ENCODE measurements at regions not wholly inside any gene's neighbourhood (a gene's known extent, or its start where the extent isn't known, plus 50 kb on each side); places are given as distances from the start of the nearest gene placed in this dataset.
"Not testable (repeated sequence)": the region's sequence is repeated elsewhere in the genome, so short reads cannot be mapped to it uniquely, and the experiment has no call there.

DNA sequence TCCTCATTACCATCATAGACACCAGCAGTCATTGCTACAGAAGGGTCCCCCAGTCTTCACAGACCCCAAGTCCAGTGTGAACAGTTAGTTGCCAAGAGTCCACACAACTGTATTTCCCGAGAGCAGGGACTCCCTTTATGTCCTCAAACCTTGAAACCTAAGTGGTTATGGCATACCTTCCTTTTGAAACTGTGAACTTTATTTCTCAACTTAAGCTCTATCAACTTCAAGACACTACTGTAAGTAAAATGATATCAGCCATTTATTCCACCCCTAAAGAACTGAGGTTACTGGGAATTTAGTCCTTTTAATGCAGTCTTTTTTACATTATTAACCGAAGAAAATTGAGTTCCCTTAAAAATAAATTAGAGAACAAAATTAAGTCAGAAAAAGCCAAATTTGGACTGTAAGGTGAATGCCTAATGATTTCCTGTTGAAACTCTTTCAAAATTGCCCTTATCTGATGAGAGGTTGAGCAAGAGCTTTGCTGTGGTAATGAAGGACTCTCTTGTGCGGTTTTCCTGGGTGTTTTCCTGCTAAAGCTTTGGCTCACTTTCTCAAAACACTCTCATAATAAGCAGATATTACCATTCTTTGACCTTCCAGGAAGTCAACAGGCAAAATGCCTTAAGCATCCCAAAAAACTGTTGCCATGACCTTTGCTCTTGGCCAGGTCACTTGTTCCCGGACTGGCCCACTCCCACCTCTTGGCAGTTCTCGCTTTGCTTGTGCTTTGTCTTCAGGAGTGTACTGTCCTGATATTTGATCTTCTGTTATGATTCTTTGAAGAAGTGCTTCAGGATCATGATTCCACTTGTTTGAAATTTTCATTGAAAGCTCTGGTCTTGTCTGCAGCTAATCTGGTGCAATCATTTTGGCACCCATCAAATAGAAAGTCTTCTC lies 765.4 kb upstream of the ANO3 start:
- H3K4me1 ChIP-seq (ENCODE audit: control insufficient read depth, insufficient read depth, low read length): no peaks in the 10 kb centered on the region
- no TSS peak for BruUV-seq (replicated peaks)
- ChIA-PET CTCF (no interaction called here), POLR2A (no interaction called here)
- no peak for ATAC-seq
- DNase-seq (ENCODE audit: low read depth, low spot score): no peak
- TF ChIP-seq, protein P1, sequence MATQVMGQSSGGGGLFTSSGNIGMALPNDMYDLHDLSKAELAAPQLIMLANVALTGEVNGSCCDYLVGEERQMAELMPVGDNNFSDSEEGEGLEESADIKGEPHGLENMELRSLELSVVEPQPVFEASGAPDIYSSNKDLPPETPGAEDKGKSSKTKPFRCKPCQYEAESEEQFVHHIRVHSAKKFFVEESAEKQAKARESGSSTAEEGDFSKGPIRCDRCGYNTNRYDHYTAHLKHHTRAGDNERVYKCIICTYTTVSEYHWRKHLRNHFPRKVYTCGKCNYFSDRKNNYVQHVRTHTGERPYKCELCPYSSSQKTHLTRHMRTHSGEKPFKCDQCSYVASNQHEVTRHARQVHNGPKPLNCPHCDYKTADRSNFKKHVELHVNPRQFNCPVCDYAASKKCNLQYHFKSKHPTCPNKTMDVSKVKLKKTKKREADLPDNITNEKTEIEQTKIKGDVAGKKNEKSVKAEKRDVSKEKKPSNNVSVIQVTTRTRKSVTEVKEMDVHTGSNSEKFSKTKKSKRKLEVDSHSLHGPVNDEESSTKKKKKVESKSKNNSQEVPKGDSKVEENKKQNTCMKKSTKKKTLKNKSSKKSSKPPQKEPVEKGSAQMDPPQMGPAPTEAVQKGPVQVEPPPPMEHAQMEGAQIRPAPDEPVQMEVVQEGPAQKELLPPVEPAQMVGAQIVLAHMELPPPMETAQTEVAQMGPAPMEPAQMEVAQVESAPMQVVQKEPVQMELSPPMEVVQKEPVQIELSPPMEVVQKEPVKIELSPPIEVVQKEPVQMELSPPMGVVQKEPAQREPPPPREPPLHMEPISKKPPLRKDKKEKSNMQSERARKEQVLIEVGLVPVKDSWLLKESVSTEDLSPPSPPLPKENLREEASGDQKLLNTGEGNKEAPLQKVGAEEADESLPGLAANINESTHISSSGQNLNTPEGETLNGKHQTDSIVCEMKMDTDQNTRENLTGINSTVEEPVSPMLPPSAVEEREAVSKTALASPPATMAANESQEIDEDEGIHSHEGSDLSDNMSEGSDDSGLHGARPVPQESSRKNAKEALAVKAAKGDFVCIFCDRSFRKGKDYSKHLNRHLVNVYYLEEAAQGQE (IDR thresholded peaks at IDR 0.05; ENCODE audit: insufficient read depth in 1 of 2, low read depth in 2 of 2, low read length in 1 of 2): no peak
- TF ChIP-seq POLR2AphosphoS5 (IDR thresholded peaks at IDR 0.05; ENCODE audit: low read depth, low read length) (no peak), TCF7L2 (IDR thresholded peaks at IDR 0.05; ENCODE audit: low read depth, low read length) (no peak), SIN3A (IDR thresholded peaks at IDR 0.05; ENCODE audit: borderline replicate concordance, insufficient read depth, low read depth, low read length) (no peak)
- TF ChIP-seq, protein P2, sequence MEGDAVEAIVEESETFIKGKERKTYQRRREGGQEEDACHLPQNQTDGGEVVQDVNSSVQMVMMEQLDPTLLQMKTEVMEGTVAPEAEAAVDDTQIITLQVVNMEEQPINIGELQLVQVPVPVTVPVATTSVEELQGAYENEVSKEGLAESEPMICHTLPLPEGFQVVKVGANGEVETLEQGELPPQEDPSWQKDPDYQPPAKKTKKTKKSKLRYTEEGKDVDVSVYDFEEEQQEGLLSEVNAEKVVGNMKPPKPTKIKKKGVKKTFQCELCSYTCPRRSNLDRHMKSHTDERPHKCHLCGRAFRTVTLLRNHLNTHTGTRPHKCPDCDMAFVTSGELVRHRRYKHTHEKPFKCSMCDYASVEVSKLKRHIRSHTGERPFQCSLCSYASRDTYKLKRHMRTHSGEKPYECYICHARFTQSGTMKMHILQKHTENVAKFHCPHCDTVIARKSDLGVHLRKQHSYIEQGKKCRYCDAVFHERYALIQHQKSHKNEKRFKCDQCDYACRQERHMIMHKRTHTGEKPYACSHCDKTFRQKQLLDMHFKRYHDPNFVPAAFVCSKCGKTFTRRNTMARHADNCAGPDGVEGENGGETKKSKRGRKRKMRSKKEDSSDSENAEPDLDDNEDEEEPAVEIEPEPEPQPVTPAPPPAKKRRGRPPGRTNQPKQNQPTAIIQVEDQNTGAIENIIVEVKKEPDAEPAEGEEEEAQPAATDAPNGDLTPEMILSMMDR (IDR thresholded peaks at IDR 0.05): no peak
- H3K36me3 ChIP-seq (ENCODE audit: control insufficient read depth, insufficient read depth, low read length): no peaks in the 10 kb centered on the region
- in situ Hi-C loops (cut with HindIII; ENCODE audit: low pct_unique_long_range_greater_than_20kb, low sequenced_read_pairs): no loop called here
- H3K27ac ChIP-seq (ENCODE audit: low read length): no peak overlapping the region
- intact Hi-C loops (cut with micrococcal nuclease; ENCODE audit: unreplicated experiment): no loop called here
- no peak overlapping the region for H3K4me3 ChIP-seq (ENCODE audit: low read depth in 2 of 2, low read length in 2 of 2)
- H3K9me3 ChIP-seq (ENCODE audit: control insufficient read depth, insufficient read depth, low read depth, low read length): no peaks in the 10 kb centered on the region
- no peaks in the 10 kb centered on the region for H3K27me3 ChIP-seq (ENCODE audit: control insufficient read depth, insufficient read depth, low read length)

DNA sequence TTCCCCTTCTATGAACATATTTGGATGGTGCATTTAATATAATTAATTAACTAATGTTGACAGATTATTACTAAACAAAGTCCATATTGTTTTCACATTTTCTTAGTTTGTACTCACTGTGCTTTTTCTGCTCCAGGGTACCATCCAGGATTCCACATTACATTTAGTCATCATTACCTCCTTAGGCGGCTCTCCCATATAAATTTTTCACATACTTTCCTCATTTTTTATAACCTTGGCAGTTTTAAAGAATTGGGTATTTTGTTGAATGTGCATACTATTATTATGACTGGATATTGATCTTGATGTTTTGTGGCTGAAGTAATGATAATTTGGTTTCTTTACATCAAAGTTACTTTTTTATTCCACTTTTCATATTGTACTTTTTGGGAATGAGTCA lies 755.6 kb upstream of the ANO3 start:
- DNase-seq (ENCODE audit: low read depth, low spot score) (no peak), ATAC-seq (no peak)
- ChIA-PET CTCF (no interaction called here), POLR2A (no interaction called here)
- no peak overlapping the region for H3K4me3 ChIP-seq (ENCODE audit: low read depth in 2 of 2, low read length in 2 of 2)
- no peaks in the 10 kb centered on the region for H3K27me3 ChIP-seq (ENCODE audit: control insufficient read depth, insufficient read depth, low read length)
- H3K27ac ChIP-seq (ENCODE audit: low read length): no peak overlapping the region
- in situ Hi-C loops (cut with HindIII; ENCODE audit: low pct_unique_long_range_greater_than_20kb, low sequenced_read_pairs): no loop called here
- no peak for TF ChIP-seq SIN3A (IDR thresholded peaks at IDR 0.05; ENCODE audit: borderline replicate concordance, insufficient read depth, low read depth, low read length)
- TF ChIP-seq POLR2AphosphoS5 (IDR thresholded peaks at IDR 0.05; ENCODE audit: low read depth, low read length): no peak
- TF ChIP-seq, protein P2 (IDR thresholded peaks at IDR 0.05): no peak
- no peak for TF ChIP-seq TCF7L2 (IDR thresholded peaks at IDR 0.05; ENCODE audit: low read depth, low read length)
- TF ChIP-seq, protein P1 (IDR thresholded peaks at IDR 0.05; ENCODE audit: insufficient read depth in 1 of 2, low read depth in 2 of 2, low read length in 1 of 2): no peak
- intact Hi-C loops (cut with micrococcal nuclease; ENCODE audit: unreplicated experiment): no loop called here
- no TSS peak for BruUV-seq (replicated peaks)
- no peaks in the 10 kb centered on the region for H3K36me3 ChIP-seq (ENCODE audit: control insufficient read depth, insufficient read depth, low read length)
- no peaks in the 10 kb centered on the region for H3K4me1 ChIP-seq (ENCODE audit: control insufficient read depth, insufficient read depth, low read length)
- no peaks in the 10 kb centered on the region; the same call in 1 of the 2 replicates for H3K9me3 ChIP-seq (ENCODE audit: control insufficient read depth, insufficient read depth, low read depth, low read length)

DNA sequence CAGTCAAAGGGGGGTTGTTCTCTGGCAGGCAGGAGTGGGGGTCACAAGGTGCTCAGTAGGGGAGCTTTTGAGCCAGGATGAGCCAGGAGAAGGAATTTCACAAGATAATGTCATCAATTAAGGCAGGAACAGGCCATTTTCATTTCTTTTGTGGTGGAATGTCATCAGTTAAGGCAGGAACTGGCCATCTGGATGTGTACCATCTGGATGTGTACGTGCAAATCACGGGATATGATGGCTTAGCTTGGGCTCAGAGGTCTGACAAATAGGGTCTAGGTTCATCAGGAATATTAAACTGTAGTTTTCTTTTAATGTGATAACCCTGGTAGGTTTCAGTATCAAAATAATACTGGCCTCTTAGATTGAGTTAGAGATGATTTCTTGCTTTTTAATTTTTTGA lies 752.4 kb upstream of the ANO3 start:
- H3K9me3 ChIP-seq (ENCODE audit: control insufficient read depth, insufficient read depth, low read depth, low read length); POLR2A ChIA-PET; in situ Hi-C loops (cut with HindIII; ENCODE audit: low pct_unique_long_range_greater_than_20kb, low sequenced_read_pairs); BruUV-seq (replicated peaks); H3K4me1 ChIP-seq (ENCODE audit: control insufficient read depth, insufficient read depth, low read length); CTCF ChIA-PET; H3K27me3 ChIP-seq (ENCODE audit: control insufficient read depth, insufficient read depth, low read length); H3K27ac ChIP-seq (ENCODE audit: low read length); intact Hi-C loops (cut with micrococcal nuclease; ENCODE audit: unreplicated experiment); H3K4me3 ChIP-seq (ENCODE audit: low read depth in 2 of 2, low read length in 2 of 2); H3K36me3 ChIP-seq (ENCODE audit: control insufficient read depth, insufficient read depth, low read length); DNase-seq (ENCODE audit: low read depth, low spot score); ATAC-seq: not testable (repeated sequence)
